ENCODE measurements at regions not wholly inside any gene's neighbourhood (a gene's known extent, or its start where the extent isn't known, plus 50 kb on each side); places are given as distances from the start of the nearest gene placed in this dataset.

DNA sequence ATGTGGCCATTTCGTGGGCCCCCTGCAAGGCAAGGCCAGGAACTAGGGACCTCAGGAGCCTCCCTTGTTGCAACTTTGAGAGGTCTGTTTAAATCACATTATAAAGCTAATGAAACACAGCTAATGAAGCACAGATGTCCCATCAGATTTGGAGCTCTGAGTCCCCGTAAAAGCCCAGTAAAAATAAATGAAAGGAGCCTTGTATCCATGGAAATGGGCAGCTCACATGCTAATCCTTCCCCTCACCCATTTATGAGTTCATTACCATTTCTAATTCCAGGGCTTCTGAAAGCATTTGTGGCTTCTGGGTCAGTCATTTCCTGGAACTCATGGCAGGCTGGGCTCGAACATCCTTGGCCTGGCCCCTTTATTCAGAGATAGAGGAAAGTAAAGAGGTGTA is 274.8 kb downstream of the SS18 start:
- WGBS, 2 donors (ENCODE audit: low coverage in 1 of 2), result 86 to 90% methylated on average over 2 to 3 of the region's 3 CpGs
- no peak overlapping the region for H3K4me3 ChIP-seq
- H3K36me3 ChIP-seq, result no peaks in the 10 kb centered on the region
- peaks cover 4% of the 10 kb centered on the region for H3K27me3 ChIP-seq
- DNase-seq, result no peak
- no peak overlapping the region for H3K27ac ChIP-seq
- intact Hi-C loops (cut with DNase I; ENCODE audit: low total_unique reads) (no loop called here), in situ Hi-C loops (cut with MboI; ENCODE audit: low pct_ligation_motif_present in 1 of 4, low pct_unique_long_range_greater_than_20kb in 1 of 4, low sequenced_read_pairs in 3 of 4) (no loop called here)
- H3K4me1 ChIP-seq, result no peaks in the 10 kb centered on the region
- TF ChIP-seq POLR2A (IDR thresholded peaks at IDR 0.05) (no peak), POLR2AphosphoS5 (IDR thresholded peaks at IDR 0.05) (no peak), EP300 (IDR thresholded peaks at IDR 0.05; ENCODE audit: low read depth) (no peak)
- TF ChIP-seq, protein P1, sequence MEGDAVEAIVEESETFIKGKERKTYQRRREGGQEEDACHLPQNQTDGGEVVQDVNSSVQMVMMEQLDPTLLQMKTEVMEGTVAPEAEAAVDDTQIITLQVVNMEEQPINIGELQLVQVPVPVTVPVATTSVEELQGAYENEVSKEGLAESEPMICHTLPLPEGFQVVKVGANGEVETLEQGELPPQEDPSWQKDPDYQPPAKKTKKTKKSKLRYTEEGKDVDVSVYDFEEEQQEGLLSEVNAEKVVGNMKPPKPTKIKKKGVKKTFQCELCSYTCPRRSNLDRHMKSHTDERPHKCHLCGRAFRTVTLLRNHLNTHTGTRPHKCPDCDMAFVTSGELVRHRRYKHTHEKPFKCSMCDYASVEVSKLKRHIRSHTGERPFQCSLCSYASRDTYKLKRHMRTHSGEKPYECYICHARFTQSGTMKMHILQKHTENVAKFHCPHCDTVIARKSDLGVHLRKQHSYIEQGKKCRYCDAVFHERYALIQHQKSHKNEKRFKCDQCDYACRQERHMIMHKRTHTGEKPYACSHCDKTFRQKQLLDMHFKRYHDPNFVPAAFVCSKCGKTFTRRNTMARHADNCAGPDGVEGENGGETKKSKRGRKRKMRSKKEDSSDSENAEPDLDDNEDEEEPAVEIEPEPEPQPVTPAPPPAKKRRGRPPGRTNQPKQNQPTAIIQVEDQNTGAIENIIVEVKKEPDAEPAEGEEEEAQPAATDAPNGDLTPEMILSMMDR (IDR thresholded peaks at IDR 0.05), result no peak
- no peaks in the 10 kb centered on the region for H3K9me3 ChIP-seq

DNA sequence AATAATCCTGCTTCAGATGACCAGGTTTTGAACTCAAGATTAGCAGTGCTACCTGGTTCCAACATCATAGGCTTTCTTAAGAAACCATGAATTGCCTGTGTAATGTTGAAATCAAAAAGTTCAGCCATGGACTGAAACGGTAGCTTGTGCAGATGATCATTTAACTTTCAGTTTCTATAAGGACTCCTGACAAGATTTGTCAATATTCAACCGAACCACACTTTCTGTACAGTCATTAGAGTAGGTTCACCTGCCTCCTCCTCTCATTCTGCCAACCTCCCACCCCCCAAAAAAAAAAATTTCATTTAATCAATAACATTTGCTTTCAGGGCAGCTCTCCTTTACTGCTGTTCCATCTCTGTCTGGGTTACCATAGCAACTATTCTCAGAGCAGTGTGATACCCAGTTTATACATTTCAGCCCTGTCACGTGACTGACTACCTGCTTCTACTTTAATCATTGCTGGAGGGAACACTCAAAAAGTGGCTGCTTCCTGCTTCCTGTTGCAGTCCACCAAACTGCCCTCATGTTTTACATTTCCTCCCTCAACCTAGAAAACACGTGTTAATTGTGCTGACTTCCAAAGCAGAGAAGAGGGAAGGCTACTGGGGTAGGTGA is 275.5 kb downstream of the SS18 start:
- in situ Hi-C loops (cut with MboI; ENCODE audit: low pct_ligation_motif_present in 1 of 4, low pct_unique_long_range_greater_than_20kb in 1 of 4, low sequenced_read_pairs in 3 of 4) (no loop called here), intact Hi-C loops (cut with DNase I; ENCODE audit: low total_unique reads) (no loop called here)
- H3K36me3 ChIP-seq, result no peaks in the 10 kb centered on the region
- no peak overlapping the region for H3K4me3 ChIP-seq
- no peak for DNase-seq
- no peaks in the 10 kb centered on the region for H3K9me3 ChIP-seq
- no peak overlapping the region for H3K27ac ChIP-seq
- WGBS, 2 donors (ENCODE audit: low coverage in 1 of 2), result 45 to 53% methylated on average over 4 of the region's 4 CpGs
- H3K4me1 ChIP-seq, result no peaks in the 10 kb centered on the region
- TF ChIP-seq POLR2A (IDR thresholded peaks at IDR 0.05), result no peak
- no peak for TF ChIP-seq POLR2AphosphoS5 (IDR thresholded peaks at IDR 0.05)
- peaks cover 4% of the 10 kb centered on the region for H3K27me3 ChIP-seq

DNA sequence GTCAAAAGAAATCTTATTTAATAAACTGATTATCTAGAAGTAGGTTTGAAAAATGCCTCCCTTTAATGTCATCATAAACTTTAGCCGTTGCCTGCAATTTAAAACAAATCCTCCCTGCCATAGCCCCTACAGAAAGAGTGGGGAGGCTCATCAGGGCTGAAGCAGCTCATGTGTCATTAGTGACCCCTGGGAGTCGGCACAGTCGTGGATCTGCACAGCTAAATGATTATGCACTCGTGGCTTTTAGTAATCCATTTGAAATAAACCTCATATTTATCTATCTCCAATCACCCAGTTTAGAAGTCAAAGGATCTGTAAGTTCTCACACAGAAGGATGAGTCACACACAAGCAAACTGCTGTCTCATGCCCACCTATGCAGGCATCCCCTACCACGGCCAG is 277.3 kb downstream of the SS18 start:
- Histone ChIP-seq H3K9me3 (no peaks in the 10 kb centered on the region), H3K4me1 (no peaks in the 10 kb centered on the region), H3K27ac (no peak overlapping the region), H3K27me3 (peaks cover 4% of the 10 kb centered on the region), H3K36me3 (no peaks in the 10 kb centered on the region), H3K4me3 (no peak overlapping the region)
- intact Hi-C loops (cut with DNase I; ENCODE audit: low total_unique reads) (no loop called here), in situ Hi-C loops (cut with MboI; ENCODE audit: low pct_ligation_motif_present in 1 of 4, low pct_unique_long_range_greater_than_20kb in 1 of 4, low sequenced_read_pairs in 3 of 4) (no loop called here)
- no peak for TF ChIP-seq POLR2AphosphoS5 (IDR thresholded peaks at IDR 0.05)
- TF ChIP-seq, protein P1 (IDR thresholded peaks at IDR 0.05), result no peak
- TF ChIP-seq EP300 (IDR thresholded peaks at IDR 0.05; ENCODE audit: low read depth), result no peak
- TF ChIP-seq POLR2A (IDR thresholded peaks at IDR 0.05), result no peak
- no peak for DNase-seq
- 44 to 63% methylated on average over 2 to 5 of the region's 5 CpGs for WGBS, 2 donors (ENCODE audit: low coverage in 1 of 2)

DNA sequence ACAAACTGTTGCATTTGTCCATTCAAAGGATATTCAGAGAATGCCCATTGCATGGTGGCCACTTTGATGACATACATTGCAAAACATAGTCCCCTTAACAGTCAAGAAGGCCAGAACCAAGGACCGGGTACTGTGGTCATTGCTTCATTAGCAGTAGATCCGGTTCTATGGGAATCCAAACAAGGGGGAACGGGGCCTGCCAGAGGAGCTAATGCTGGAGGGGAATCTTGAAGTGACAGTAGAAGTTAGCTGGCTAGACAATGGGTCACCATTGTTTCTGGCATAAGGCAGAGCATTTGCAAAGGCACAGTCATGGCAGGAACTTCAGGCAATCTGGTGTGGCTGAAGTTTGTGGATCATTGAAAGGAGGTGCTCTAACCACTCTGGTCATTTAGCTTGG is 279.7 kb downstream of the SS18 start:
- Histone ChIP-seq H3K4me1 (no peaks in the 10 kb centered on the region), H3K27me3 (peaks cover 4% of the 10 kb centered on the region), H3K4me3 (no peak overlapping the region), H3K9me3 (no peaks in the 10 kb centered on the region), H3K27ac (no peak overlapping the region), H3K36me3 (no peaks in the 10 kb centered on the region)
- no peak for DNase-seq
- intact Hi-C loops (cut with DNase I; ENCODE audit: low total_unique reads), result no loop called here
- 83% methylated on average over 3 of the region's 3 CpGs; no CpG with 5 or more reads in 1 of the 2 donors for WGBS, 2 donors (ENCODE audit: low coverage in 1 of 2)
- in situ Hi-C loops (cut with MboI; ENCODE audit: low pct_ligation_motif_present in 1 of 4, low pct_unique_long_range_greater_than_20kb in 1 of 4, low sequenced_read_pairs in 3 of 4), result no loop called here
- TF ChIP-seq POLR2AphosphoS5 (IDR thresholded peaks at IDR 0.05) (no peak), EP300 (IDR thresholded peaks at IDR 0.05; ENCODE audit: low read depth) (no peak), POLR2A (IDR thresholded peaks at IDR 0.05) (no peak)
- TF ChIP-seq, protein P1 (IDR thresholded peaks at IDR 0.05), result no peak

DNA sequence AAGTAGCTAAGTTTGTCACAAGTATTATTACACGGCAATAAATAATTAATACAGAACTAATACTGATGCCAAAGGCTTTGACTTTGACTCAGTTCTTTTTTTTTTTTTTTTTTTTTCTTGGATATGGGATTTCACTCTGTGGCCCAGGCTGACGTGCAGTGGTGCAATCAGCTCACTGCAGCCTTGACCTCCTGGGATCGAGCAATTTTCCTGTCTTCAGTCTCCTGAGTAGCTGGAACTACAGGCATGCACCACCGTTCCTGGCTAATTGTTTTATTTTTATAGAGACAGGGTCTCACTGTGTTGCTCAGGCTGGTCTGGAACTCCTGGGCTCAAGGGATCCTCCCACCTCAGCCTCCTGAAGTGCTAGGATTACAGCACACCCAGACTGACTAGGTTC is 284.5 kb downstream of the SS18 start:
- intact Hi-C loops (cut with DNase I; ENCODE audit: low total_unique reads) (no loop called here), in situ Hi-C loops (cut with MboI; ENCODE audit: low pct_ligation_motif_present in 1 of 4, low pct_unique_long_range_greater_than_20kb in 1 of 4, low sequenced_read_pairs in 3 of 4) (no loop called here)
- H3K27me3 ChIP-seq, result no peaks in the 10 kb centered on the region
- no peaks in the 10 kb centered on the region for H3K9me3 ChIP-seq
- no peaks in the 10 kb centered on the region for H3K4me1 ChIP-seq
- TF ChIP-seq, protein P1 (IDR thresholded peaks at IDR 0.05), result no peak
- TF ChIP-seq POLR2AphosphoS5 (IDR thresholded peaks at IDR 0.05) (no peak), EP300 (IDR thresholded peaks at IDR 0.05; ENCODE audit: low read depth) (no peak), POLR2A (IDR thresholded peaks at IDR 0.05) (no peak)
- no peak overlapping the region for H3K27ac ChIP-seq
- no peak overlapping the region for H3K4me3 ChIP-seq
- H3K36me3 ChIP-seq, result no peaks in the 10 kb centered on the region
- DNase-seq, result no peak
- 71 to 80% methylated on average over 1 to 4 of the region's 4 CpGs for WGBS, 2 donors (ENCODE audit: low coverage in 1 of 2)

Data from transverse colon (tissue), 4 donors.